ENCODE measurements at regions not wholly inside any gene's neighbourhood (a gene's known extent, or its start where the extent isn't known, plus 50 kb on each side); places are given as distances from the start of the nearest gene placed in this dataset.
"Not testable (repeated sequence)": the region's sequence is repeated elsewhere in the genome, so short reads cannot be mapped to it uniquely, and the experiment has no call there.

- no peak for FAIRE-seq
These were observed 200.6 kb downstream of the CHIC2 start for GRCh38 chr4:53863736-53864365.

- FAIRE-seq: no peak
These were observed 201.2 kb downstream of the CHIC2 start for GRCh38 chr4:53863158-53863557.

- FAIRE-seq: no peak
These were observed 202.4 kb downstream of the CHIC2 start for GRCh38 chr4:53861856-53862610.

GRCh38 chr4:53859305-53859704, 205.1 kb downstream of the CHIC2 start:
- no peak for FAIRE-seq

- no peak for FAIRE-seq
These were observed 205.7 kb downstream of the CHIC2 start for GRCh38 chr4:53858744-53859143.

GRCh38 chr4:53855581-53856250, 208.7 kb downstream of the CHIC2 start:
- FAIRE-seq: no peak

GRCh38 chr4:53854991-53855568, 209.3 kb downstream of the CHIC2 start:
- no peak for FAIRE-seq

- FAIRE-seq: no peak
These were observed 212.1 kb downstream of the CHIC2 start for GRCh38 chr4:53852343-53852742.

GRCh38 chr4:53847965-53848364, 216.4 kb downstream of the CHIC2 start:
- no peak for FAIRE-seq

GRCh38 chr4:53844551-53844950, 219.9 kb downstream of the CHIC2 start:
- no peak for FAIRE-seq

- no peak for FAIRE-seq
These were observed 220.3 kb downstream of the CHIC2 start for GRCh38 chr4:53844133-53844532.

GRCh38 chr4:53841711-53842110, 222.7 kb downstream of the CHIC2 start:
- no peak for FAIRE-seq

- no peak for FAIRE-seq
These were observed 223.8 kb downstream of the CHIC2 start for GRCh38 chr4:53840643-53841042.

GRCh38 chr4:53833302-53834003, 231.0 kb downstream of the CHIC2 start:
- not testable (repeated sequence) for FAIRE-seq

- no peak for FAIRE-seq
These were observed 231.9 kb downstream of the CHIC2 start for GRCh38 chr4:53832549-53832948.

- FAIRE-seq: no peak
These were observed 233.9 kb downstream of the CHIC2 start for GRCh38 chr4:53830511-53830910.

- FAIRE-seq: no peak
These were observed 230.0 kb upstream of the LNX1 start for GRCh38 chr4:53821179-53821851.

GRCh38 chr4:53818104-53818503, 226.8 kb upstream of the LNX1 start:
- FAIRE-seq: no peak

GRCh38 chr4:53816561-53816960, 225.3 kb upstream of the LNX1 start:
- FAIRE-seq: no peak

- no peak for FAIRE-seq
These were observed 224.0 kb upstream of the LNX1 start for GRCh38 chr4:53815281-53815680.

GRCh38 chr4:53813998-53814397, 222.7 kb upstream of the LNX1 start:
- no peak for FAIRE-seq

GRCh38 chr4:53810643-53811042, 219.4 kb upstream of the LNX1 start:
- FAIRE-seq: no peak

All from A204.1 (cell line).